T-helper 2 cell treated with Interferon-gamma antibody and Interleukin-4, amounts not matched to agents 5 μg/mL and 100 μg/mL, for 36 hours (primary cell): ENCODE measurements at regions not wholly inside any gene's neighbourhood (a gene's known extent, or its start where the extent isn't known, plus 50 kb on each side); places are given as distances from the start of the nearest gene placed in this dataset.

ENCODE experiments used
- DNase-seq: peaks from one replicate; pipeline ENCODE4 v3.0.0; 2021; ENCODE audit warnings: low spot score
- H3K27ac Mint-ChIP-seq: one replicate; pipeline ENCODE4 v1.8.0; 2021; ENCODE audit warnings: mild to moderate bottlenecking, mixed read lengths
- H3K27me3 Mint-ChIP-seq: one replicate; pipeline ENCODE4 v1.8.0; 2021; ENCODE audit warnings: low read depth, mixed read lengths
- H3K36me3 Mint-ChIP-seq: one replicate; pipeline ENCODE4 v1.8.0; 2021; ENCODE audit warnings: low read depth, mixed read lengths
- H3K4me1 Mint-ChIP-seq: one replicate; pipeline ENCODE4 v1.8.0; 2021; ENCODE audit warnings: low read depth, mixed read lengths
- H3K4me3 Mint-ChIP-seq: one replicate; pipeline ENCODE4 v1.8.0; 2022; ENCODE audit warnings: mild to moderate bottlenecking, moderate library complexity, mixed read lengths
- H3K9me3 Mint-ChIP-seq: one replicate; pipeline ENCODE4 v1.8.0; 2021; ENCODE audit warnings: mixed read lengths

DNA sequence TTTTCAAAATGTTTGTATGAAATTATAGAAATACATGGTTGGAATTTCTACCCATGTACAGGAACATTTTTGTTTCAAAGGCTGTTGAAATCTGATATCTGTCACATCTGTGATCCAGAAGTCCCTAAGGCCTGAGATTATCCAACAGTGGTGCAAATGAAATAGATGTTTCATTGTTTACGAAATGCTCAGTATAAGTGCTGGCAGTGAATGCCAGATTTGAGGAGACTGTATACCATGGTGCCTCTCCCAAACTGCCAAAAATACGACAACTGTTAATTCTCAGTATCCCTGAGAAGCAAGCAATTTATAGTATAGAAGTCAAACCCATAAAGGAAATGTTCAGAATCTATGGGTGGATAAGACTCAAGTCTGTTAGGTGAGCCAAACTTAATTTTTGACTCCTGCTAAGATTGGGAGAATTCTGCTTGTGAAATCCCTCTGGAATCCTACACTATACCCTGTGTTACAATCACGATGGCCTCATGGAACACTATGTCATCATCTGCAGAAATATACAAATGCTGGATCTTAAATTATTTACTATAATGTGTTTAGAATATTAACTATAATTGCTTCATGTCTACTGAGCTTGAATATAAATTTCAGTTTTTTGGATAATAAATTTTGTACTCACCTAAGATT is 71.2 kb upstream of the DOCK10 start:
- no peak overlapping the region for H3K4me3 Mint-ChIP-seq
- no peaks in the 10 kb centered on the region for H3K36me3 Mint-ChIP-seq
- H3K9me3 Mint-ChIP-seq = no peaks in the 10 kb centered on the region
- H3K27me3 Mint-ChIP-seq = peaks cover 18% of the 10 kb centered on the region
- no peak for DNase-seq
- peaks cover 10% of the 10 kb centered on the region for H3K4me1 Mint-ChIP-seq
- no peak overlapping the region for H3K27ac Mint-ChIP-seq

GRCh38 chr2:225112362-225113126 is 70.3 kb upstream of the DOCK10 start:
- Mint-ChIP-seq H3K4me1 (peaks cover 10% of the 10 kb centered on the region), H3K36me3 (no peaks in the 10 kb centered on the region), H3K27ac (no peak overlapping the region), H3K27me3 (peaks cover 20% of the 10 kb centered on the region), H3K4me3 (no peak overlapping the region), H3K9me3 (no peaks in the 10 kb centered on the region)
- no peak for DNase-seq

- Mint-ChIP-seq H3K27ac (no peak overlapping the region), H3K36me3 (no peaks in the 10 kb centered on the region), H3K4me3 (no peak overlapping the region), H3K27me3 (peaks cover 19% of the 10 kb centered on the region), H3K4me1 (no peaks in the 10 kb centered on the region), H3K9me3 (no peaks in the 10 kb centered on the region)
- DNase-seq = no peak
Measured at GRCh38 chr2:225108805-225109204, 66.5 kb upstream of the DOCK10 start.

DNA sequence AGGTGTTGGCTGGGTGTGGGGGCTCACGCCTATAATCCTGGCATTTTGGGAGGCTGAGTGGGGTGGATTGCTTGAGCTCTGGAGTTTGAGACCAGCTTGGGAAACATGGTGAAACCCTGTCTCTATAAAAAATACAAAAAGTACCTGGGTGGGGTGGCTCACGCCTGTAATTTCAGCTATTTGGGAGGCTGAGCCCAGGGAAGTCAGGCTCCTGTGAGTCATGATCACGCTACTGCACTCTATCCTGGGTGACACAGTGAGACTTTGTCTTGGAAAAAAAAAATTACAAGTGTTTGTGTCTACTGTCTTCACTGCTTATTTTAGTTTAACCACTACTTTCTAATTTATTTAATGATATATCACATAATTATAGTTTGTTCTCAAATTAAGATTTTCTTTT is 62.7 kb upstream of the DOCK10 start:
- Mint-ChIP-seq H3K27me3 (peaks cover 13% of the 10 kb centered on the region), H3K4me3 (no peak overlapping the region), H3K9me3 (no peaks in the 10 kb centered on the region), H3K4me1 (no peaks in the 10 kb centered on the region), H3K36me3 (no peaks in the 10 kb centered on the region), H3K27ac (no peak overlapping the region)
- DNase-seq = no peak

DNA sequence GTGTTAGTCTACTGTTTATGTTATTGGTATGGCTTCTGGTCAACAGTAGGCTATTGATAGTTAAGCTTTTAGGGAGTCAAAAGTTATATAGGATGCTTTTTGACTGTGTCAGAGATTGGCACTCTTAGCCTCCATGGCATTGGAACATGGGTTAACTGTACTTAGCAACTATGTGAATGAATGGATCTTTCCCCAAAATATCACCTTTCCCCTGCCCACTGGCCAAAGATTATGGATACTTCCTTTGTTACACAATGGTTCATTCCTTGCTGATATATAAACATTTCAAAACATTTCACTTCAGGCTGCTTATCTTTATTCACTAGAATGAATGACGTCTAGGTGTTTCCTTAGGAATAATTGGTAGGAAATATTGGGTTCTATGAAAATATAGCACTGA is 62.1 kb upstream of the DOCK10 start:
- Mint-ChIP-seq H3K9me3 (no peaks in the 10 kb centered on the region), H3K4me1 (no peaks in the 10 kb centered on the region), H3K36me3 (no peaks in the 10 kb centered on the region), H3K4me3 (no peak overlapping the region), H3K27ac (no peak overlapping the region), H3K27me3 (peaks cover 10% of the 10 kb centered on the region)
- DNase-seq = no peak

- Mint-ChIP-seq H3K9me3 (no peaks in the 10 kb centered on the region), H3K4me3 (no peak overlapping the region), H3K27me3 (peaks cover 5% of the 10 kb centered on the region), H3K27ac (no peak overlapping the region), H3K4me1 (no peaks in the 10 kb centered on the region), H3K36me3 (no peaks in the 10 kb centered on the region)
- DNase-seq = no peak
Measured at GRCh38 chr2:225103737-225104141, 61.5 kb upstream of the DOCK10 start.

GRCh38 chr2:225100856-225101294 is 58.6 kb upstream of the DOCK10 start:
- no peaks in the 10 kb centered on the region for H3K4me1 Mint-ChIP-seq
- DNase-seq = no peak
- no peak overlapping the region for H3K4me3 Mint-ChIP-seq
- H3K27ac Mint-ChIP-seq = no peak overlapping the region
- H3K9me3 Mint-ChIP-seq = no peaks in the 10 kb centered on the region
- peaks cover 13% of the 10 kb centered on the region for H3K27me3 Mint-ChIP-seq
- H3K36me3 Mint-ChIP-seq = no peaks in the 10 kb centered on the region

GRCh38 chr2:225100269-225100668 is 58.0 kb upstream of the DOCK10 start:
- H3K9me3 Mint-ChIP-seq = no peaks in the 10 kb centered on the region
- peaks cover 13% of the 10 kb centered on the region for H3K27me3 Mint-ChIP-seq
- H3K27ac Mint-ChIP-seq = no peak overlapping the region
- no peak for DNase-seq
- H3K4me1 Mint-ChIP-seq = no peaks in the 10 kb centered on the region
- no peak overlapping the region for H3K4me3 Mint-ChIP-seq
- H3K36me3 Mint-ChIP-seq = no peaks in the 10 kb centered on the region

DNA sequence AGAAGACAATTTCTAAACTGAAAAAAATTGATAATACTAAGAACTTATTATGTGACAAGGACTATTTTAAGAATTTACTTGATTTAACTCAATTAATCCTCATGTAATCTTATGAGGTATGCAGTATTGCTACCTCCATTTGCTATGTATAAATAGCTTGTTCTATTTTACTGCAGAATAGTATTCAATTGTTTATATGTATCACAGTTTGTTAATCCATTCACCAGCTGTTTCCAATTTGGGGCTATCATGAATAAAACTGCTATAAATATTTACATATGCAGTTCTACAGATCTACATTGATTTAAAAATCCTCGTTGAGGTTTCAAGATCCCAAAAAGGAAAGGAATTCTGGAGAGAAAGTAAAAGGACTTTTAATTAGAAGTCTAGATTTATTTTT is 54.8 kb upstream of the DOCK10 start:
- DNase-seq = no peak
- Mint-ChIP-seq H3K27me3 (peaks cover 30% of the 10 kb centered on the region), H3K9me3 (no peaks in the 10 kb centered on the region), H3K27ac (no peak overlapping the region), H3K4me3 (no peak overlapping the region), H3K4me1 (no peaks in the 10 kb centered on the region), H3K36me3 (no peaks in the 10 kb centered on the region)
